Psoas muscle (tissue), 7 donors: ENCODE measurements at regions not wholly inside any gene's neighbourhood (a gene's known extent, or its start where the extent isn't known, plus 50 kb on each side); places are given as distances from the start of the nearest gene placed in this dataset.

Experiments
- ATAC-seq, 4 donors: fragments of 200-7000 bp; cut with Tn5 transposase; one replicate each; pipeline ENCODE4 v1.9.1; 2020; ENCODE audit warnings: moderate library complexity in 3 of 4, mild to moderate bottlenecking in 2 of 4
- DNase-seq, 2 donors: peaks; one replicate each; pipeline ENCODE4 v3.0.0-alpha.2; 2020
- H3K27ac ChIP-seq: fragments of 200-600 bp; one replicate; pipeline ENCODE4 v1.8.0; 2022
- H3K27me3 ChIP-seq, 3 donors: fragments of 200-600 bp in 1 of 3; one replicate each; pipeline versions ENCODE4 v1.6.1 to v1.8.0; 2013 to 2022; ENCODE audit warnings: low read length in 2 of 3, mild to moderate bottlenecking in 2 of 3, moderate library complexity in 1 of 3; ENCODE audit not compliant: insufficient read depth in 3 of 3
- H3K36me3 ChIP-seq, 2 donors: fragments of 200-600 bp in 1 of 2; one replicate each; pipeline versions ENCODE4 v1.6.1 to v1.8.0; 2013 to 2022; ENCODE audit warnings: low read depth in 1 of 2, mild to moderate bottlenecking in 1 of 2, moderate library complexity in 1 of 2; ENCODE audit not compliant: insufficient read depth in 1 of 2
- H3K4me1 ChIP-seq: fragments of 200-600 bp; one replicate; pipeline ENCODE4 v1.8.0; 2022
- H3K4me3 ChIP-seq: fragments of 200-600 bp; one replicate; pipeline ENCODE4 v1.8.0; 2022; ENCODE audit warnings: mild to moderate bottlenecking
- H3K9me3 ChIP-seq: fragments of 200-600 bp; one replicate; pipeline ENCODE4 v1.8.0; 2022
- CTCF ChIP-seq: fragments of 200-600 bp; IDR thresholded peaks from one replicate; pipeline ENCODE4 v1.8.0; 2022; ENCODE audit warnings: antibody characterized with exemption
- WGBS, 3 donors: extraction: QIAGEN DNeasy Blood & Tissue Kit; methylation state at CpG; one replicate each; pipeline versions ENCODE4 v1.1.6 to v1.1.7; 2013; 5-methylcytosine and 5-hydroxymethylcytosine counted together
- intact Hi-C, 2 donors: fragments of 100-400 bp; cut with DNase I; formaldehyde crosslinking; loops; one replicate each; pipeline versions ENCODE4 v1.11.0 to v1.14.2; 2022
- donor health status: healthy with polysubstance abuse.
- donor health status: DM: no; HTN: no; CAD: no; lungs with moderate emphysema.
- donor health status: Bipolar disorder and iron deficiency.
- donor health status: healthy.
- donor health status: DM: yes; HTN: yes; CAD: no.
- donor health status: DM: no; HTN: no; CAD: no.
- donor health status: DM: yes; HTN: yes; CAD: no.

- Histone ChIP-seq H3K36me3 (no peaks in the 10 kb centered on the region), H3K4me3 (no peak overlapping the region), H3K27ac (no peak overlapping the region), H3K4me1 (no peaks in the 10 kb centered on the region), H3K9me3 (no peaks in the 10 kb centered on the region), H3K27me3 (no peaks in the 10 kb centered on the region)
- ATAC-seq = no peak
- no peak for DNase-seq
- TF ChIP-seq CTCF = no peak
- WGBS, 3 donors = 47 to 59% (median 49%) methylated on average over 6 of the region's 6 CpGs
- intact Hi-C loops = no loop called here
These were observed 65.4 kb upstream of the WDFY2 start for GRCh38 chr13:51518827-51519226.

GRCh38 chr13:51519771-51520216 is 64.5 kb upstream of the WDFY2 start:
- H3K36me3 ChIP-seq = no peaks in the 10 kb centered on the region
- H3K4me3 ChIP-seq = no peak overlapping the region
- no peak overlapping the region for H3K27ac ChIP-seq
- DNase-seq = no peak
- intact Hi-C loops = no loop called here
- no peak for ATAC-seq
- no peaks in the 10 kb centered on the region for H3K4me1 ChIP-seq
- TF ChIP-seq CTCF = no peak
- H3K9me3 ChIP-seq = no peaks in the 10 kb centered on the region
- 15 to 41% (median 36%) methylated on average over 3 of the region's 3 CpGs for WGBS, 3 donors
- H3K27me3 ChIP-seq = no peaks in the 10 kb centered on the region

- TF ChIP-seq CTCF = no peak
- DNase-seq (no peak), ATAC-seq (no peak)
- no peaks in the 10 kb centered on the region for H3K27me3 ChIP-seq
- H3K36me3 ChIP-seq = no peaks in the 10 kb centered on the region
- no peaks in the 10 kb centered on the region for H3K4me1 ChIP-seq
- 54 to 70% (median 63%) methylated on average over 4 of the region's 4 CpGs for WGBS, 3 donors
- intact Hi-C loops = no loop called here
- H3K4me3 ChIP-seq = no peak overlapping the region
- no peak overlapping the region for H3K27ac ChIP-seq
- no peaks in the 10 kb centered on the region for H3K9me3 ChIP-seq
These were observed 63.7 kb upstream of the WDFY2 start for GRCh38 chr13:51520524-51520923.

- no peaks in the 10 kb centered on the region for H3K36me3 ChIP-seq
- no peak overlapping the region for H3K4me3 ChIP-seq
- intact Hi-C loops = no loop called here
- peak in 1 of 2 donors; percentile 51 for DNase-seq
- no peaks in the 10 kb centered on the region for H3K27me3 ChIP-seq
- no peak overlapping the region for H3K27ac ChIP-seq
- WGBS, 3 donors = 18 to 34% (median 33%) methylated on average over 4 of the region's 4 CpGs
- ATAC-seq = no peak
- TF ChIP-seq CTCF = no peak
- no peaks in the 10 kb centered on the region for H3K9me3 ChIP-seq
- no peaks in the 10 kb centered on the region for H3K4me1 ChIP-seq
These were observed 61.2 kb upstream of the WDFY2 start for GRCh38 chr13:51523082-51523518.

- Histone ChIP-seq H3K36me3 (no peaks in the 10 kb centered on the region), H3K4me1 (no peaks in the 10 kb centered on the region), H3K9me3 (no peaks in the 10 kb centered on the region), H3K27ac (no peak overlapping the region), H3K4me3 (no peak overlapping the region), H3K27me3 (no peaks in the 10 kb centered on the region)
- DNase-seq (no peak), ATAC-seq (no peak)
- no peak for TF ChIP-seq CTCF
- intact Hi-C loops = no loop called here
- 74 to 81% (median 79%) methylated on average over 4 of the region's 4 CpGs for WGBS, 3 donors
These were observed 60.0 kb upstream of the WDFY2 start for GRCh38 chr13:51524312-51524711.
